ENCODE measurements at regions not wholly inside any gene's neighbourhood (a gene's known extent, or its start where the extent isn't known, plus 50 kb on each side); places are given as distances from the start of the nearest gene placed in this dataset.

DNA sequence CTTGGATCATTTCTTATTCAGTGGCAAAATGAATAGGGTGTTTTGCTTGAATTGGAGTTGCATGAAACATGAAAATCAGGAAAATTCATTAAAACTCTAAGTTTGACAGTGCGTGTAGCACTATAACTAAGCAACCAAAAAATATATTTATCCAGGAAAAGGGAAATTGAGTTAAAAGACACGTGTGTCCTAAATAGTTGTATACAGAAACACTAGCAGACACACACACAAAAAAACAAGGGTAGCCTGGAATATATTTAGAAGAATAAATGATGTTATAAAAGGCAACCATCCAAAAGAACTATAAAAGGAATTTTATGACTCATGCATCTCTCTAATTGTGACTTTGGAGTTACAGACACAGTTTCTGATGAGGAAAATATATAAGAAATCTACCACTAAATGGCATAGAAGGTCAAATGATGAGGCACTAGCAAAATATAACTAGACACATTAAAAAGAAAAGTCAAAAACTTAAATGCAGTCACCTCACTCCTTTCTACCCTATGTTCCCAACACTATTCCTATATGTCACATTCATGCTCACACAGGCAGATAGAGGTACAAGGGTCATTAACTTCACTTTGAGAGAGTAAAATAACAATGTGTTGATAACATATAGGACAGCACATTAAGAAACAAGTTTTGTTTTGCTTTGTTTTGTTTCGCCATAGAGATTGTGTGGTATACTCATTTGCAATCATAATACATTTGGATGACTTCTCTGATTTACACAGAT is 793.6 kb upstream of the INTU start:
- no peak for TF ChIP-seq POLR2A (IDR thresholded peaks at IDR 0.05)
- TF ChIP-seq, protein P1, sequence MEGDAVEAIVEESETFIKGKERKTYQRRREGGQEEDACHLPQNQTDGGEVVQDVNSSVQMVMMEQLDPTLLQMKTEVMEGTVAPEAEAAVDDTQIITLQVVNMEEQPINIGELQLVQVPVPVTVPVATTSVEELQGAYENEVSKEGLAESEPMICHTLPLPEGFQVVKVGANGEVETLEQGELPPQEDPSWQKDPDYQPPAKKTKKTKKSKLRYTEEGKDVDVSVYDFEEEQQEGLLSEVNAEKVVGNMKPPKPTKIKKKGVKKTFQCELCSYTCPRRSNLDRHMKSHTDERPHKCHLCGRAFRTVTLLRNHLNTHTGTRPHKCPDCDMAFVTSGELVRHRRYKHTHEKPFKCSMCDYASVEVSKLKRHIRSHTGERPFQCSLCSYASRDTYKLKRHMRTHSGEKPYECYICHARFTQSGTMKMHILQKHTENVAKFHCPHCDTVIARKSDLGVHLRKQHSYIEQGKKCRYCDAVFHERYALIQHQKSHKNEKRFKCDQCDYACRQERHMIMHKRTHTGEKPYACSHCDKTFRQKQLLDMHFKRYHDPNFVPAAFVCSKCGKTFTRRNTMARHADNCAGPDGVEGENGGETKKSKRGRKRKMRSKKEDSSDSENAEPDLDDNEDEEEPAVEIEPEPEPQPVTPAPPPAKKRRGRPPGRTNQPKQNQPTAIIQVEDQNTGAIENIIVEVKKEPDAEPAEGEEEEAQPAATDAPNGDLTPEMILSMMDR (IDR thresholded peaks at IDR 0.05): no peak

Data from Peyer's patch (tissue), 4 donors.